NCI-H774 (cell line): ENCODE measurements at regions not wholly inside any gene's neighbourhood (a gene's known extent, or its start where the extent isn't known, plus 50 kb on each side); places are given as distances from the start of the nearest gene placed in this dataset.

Experiments used
- DNase-seq: peaks from one replicate; lab custom pipeline; 2025; lab: John Stamatoyannopoulos, UW

DNA sequence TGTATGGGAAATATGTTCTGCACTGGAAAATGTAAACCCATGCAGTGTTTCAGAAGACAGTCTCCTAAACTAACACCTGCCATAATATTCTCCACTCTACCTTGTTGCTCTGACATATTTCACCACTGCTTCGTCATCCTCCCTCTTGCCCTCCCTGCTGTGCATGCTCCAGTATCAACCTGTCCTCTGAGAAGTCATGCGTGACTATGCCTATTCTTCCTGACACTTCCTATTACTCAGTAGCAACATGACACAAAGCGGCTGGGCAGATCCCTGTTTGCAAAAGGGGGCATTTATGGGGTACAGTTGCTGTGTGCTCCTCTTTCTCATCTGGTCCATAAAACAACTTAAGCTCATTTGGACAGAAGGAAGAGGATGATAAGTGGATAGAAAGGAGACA, 805.6 kb upstream of the EEF2KMT start:
- no peak for DNase-seq

GRCh38 chr16:5900046-5900445, 802.5 kb upstream of the EEF2KMT start:
- DNase-seq = no peak

- DNase-seq = no peak
Observed at GRCh38 chr16:5895976-5896375, 798.4 kb upstream of the EEF2KMT start.

GRCh38 chr16:5895137-5895536, 797.5 kb upstream of the EEF2KMT start:
- no peak for DNase-seq

DNA sequence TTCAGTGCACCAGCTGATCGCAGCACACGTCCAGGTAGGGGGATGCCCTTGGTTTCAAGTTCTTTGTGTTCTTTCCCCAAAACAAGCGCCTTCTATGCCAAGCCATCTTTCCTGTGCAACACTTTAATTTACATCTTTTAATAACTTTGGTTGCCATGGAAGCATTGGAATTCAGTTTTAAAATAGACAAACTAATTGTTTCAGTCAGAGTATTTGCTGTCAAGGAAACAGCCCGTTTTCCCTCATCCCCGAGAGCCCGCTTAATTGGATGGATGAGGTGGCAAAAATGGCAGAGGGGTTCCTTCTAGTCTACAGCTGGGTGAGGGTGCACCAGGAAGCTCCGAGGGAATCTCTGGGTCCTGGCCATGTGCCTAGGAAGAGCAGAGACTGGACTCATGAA, 793.7 kb upstream of the EEF2KMT start:
- no peak for DNase-seq

GRCh38 chr16:5885521-5885920, 787.9 kb upstream of the EEF2KMT start:
- DNase-seq = no peak

GRCh38 chr16:5884996-5885395, 787.4 kb upstream of the EEF2KMT start:
- no peak for DNase-seq

- DNase-seq = no peak
Observed at GRCh38 chr16:5884339-5884738, 786.7 kb upstream of the EEF2KMT start.

DNA sequence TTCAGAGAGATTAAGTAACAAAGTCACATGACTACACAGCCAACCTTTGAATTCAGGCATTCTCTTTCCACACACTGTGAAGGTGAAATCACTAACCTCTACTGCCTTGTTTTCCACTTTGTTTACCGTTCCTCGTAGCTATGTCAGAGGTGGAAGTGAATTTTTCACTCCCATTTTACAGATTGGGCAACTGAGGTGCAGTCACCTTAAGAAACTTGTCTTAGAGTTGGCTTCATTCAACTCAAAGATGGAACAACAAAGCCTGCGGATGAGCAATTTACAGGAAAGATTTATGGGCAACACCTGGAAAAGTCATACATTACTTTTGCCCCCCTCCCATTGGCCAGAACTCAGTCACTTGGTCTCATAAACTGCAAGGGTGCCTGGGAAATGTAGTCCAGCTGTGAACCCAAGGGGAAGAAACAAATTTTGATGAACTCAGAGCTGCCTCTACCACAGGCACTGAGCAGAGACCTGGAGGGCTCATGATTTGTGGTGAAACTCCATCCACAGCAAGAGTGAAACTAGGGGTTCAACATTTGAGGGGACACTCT, 784.6 kb upstream of the EEF2KMT start:
- DNase-seq = no peak

DNA sequence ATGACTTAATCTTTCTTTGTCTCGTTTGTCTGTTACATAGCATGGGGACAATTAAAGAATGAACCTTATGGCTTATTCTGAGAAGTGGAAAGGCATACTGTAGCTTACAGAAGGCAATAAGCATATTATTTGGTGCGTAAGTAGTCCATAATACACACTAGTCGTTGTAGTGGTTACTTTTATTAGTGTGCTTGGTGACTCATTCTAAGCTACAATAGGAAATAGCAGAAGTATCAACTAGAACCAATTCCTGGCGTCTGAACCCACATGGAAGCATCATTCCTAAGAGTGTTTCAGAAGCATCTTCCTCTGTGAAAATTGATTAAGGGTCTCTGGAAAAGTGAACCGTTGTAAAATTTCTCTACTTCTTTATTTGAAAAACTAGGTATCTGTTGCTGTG, 777.8 kb upstream of the EEF2KMT start:
- no peak for DNase-seq

GRCh38 chr16:5874899-5875298, 777.3 kb upstream of the EEF2KMT start:
- no peak for DNase-seq

GRCh38 chr16:5873221-5873620, 775.6 kb upstream of the EEF2KMT start:
- DNase-seq = no peak

- DNase-seq = no peak
Observed at GRCh38 chr16:5870886-5871691, 773.5 kb upstream of the EEF2KMT start.

GRCh38 chr16:5867250-5867649, 769.7 kb upstream of the EEF2KMT start:
- DNase-seq = no peak

GRCh38 chr16:5865236-5865635, 767.6 kb upstream of the EEF2KMT start:
- DNase-seq = no peak

DNA sequence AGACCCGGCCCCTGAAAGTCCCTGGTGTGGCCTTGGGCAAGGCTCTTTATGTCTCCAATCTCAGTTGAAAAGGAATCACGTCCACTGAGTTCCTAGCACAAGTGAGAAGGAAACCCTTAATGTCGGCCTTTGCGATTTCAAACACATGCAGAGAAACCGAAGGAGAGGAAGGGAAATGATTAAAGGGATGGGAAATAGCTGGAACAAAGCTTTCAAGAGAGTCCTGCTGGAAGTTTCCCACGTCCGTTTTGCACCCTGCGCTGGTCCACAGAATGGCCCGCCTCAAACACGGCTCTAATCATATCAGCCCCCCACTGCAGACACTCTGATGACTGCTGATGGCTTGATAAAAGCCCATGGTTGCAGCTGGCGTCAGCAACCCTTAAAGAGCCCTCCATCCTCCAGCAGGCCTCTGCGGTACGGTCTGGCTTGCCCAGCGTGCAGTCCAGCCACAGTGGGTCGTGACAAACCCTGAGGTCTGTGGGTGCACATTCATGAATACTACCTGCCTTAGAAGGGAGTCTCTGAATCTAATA, 765.5 kb upstream of the EEF2KMT start:
- DNase-seq = no peak

GRCh38 chr16:5862103-5862840, 764.7 kb upstream of the EEF2KMT start:
- no peak for DNase-seq

DNA sequence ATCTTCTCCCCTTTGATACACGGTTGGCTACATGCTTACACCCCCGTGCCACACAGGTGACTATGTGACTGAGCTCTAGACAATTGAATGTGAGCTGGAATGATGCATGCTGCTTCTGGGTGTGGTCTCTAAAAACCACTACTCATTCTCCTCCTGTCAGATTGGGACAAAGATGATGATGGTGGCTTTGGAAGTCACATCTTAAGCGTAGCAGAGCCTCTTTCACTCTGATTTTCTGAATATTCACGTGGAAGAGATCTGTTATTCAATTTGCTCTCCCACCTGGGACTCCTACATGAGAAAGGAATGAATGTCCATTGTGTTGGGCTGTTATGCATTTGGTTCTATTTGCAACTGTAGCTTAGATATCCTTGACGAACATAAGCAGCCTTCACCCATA, 763.6 kb upstream of the EEF2KMT start:
- no peak for DNase-seq

DNA sequence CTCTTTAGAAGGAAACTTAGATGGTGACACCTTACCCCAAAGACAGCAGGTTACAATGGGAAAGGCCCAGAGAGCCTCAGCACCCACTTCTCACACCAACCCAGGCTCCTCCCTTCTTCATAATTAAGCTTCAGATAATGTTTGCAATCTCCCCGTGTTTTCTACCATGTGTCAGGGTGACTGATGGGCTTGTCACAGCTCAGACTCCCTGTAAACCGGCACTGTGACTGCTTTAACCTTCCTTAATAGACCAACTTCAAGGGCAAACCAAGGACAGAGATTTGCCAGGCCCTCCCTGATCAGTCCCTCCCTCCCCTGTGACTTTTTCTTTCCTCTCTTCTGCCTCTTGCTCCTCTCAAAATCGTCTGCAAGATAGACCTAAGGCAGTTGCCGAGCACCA, 760.6 kb upstream of the EEF2KMT start:
- no peak for DNase-seq

DNA sequence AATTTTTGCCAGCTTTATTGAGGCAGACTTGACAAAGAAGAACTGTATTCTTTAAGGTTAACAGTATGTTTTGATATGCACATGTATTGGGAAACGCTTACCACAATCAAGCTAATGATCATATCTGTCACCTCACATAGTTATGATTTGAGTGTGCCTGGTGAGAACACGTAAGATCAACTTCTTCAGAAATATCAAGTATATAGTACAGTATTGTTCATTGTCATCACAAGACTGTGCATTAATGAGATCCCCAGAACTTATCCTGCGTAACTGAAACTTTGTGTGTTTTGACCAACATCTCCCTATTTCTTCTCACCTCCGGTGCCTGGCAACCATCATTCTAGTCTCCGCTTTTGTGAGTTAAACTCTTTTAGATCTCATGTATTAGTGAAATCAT, 756.4 kb upstream of the EEF2KMT start:
- no peak for DNase-seq

DNA sequence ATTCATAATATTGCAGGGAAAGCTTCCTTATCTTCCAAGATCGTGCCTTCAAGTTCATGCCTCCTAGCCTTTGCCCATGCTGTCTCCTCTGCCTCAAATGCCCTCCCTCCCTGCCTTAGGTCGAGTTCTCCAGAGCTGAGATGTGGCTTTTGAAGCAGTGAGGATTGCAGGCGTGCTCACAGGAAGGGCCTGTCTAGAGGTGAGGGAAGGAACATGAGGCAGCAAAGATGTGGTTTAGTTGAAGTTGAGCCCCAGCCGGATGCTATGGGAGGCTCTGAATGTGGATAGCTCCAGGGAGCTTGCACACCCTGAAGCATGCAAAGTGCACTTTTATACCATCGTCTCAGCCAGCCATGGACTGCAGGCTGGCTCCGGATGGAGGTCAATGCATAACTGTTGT, 754.6 kb upstream of the EEF2KMT start:
- DNase-seq = no peak

- DNase-seq = no peak
Observed at GRCh38 chr16:5851393-5851982, 753.9 kb upstream of the EEF2KMT start.
